ENCODE measurements at regions not wholly inside any gene's neighbourhood (a gene's known extent, or its start where the extent isn't known, plus 50 kb on each side); places are given as distances from the start of the nearest gene placed in this dataset.

- DNase-seq (ENCODE audit: low spot score) = no peak
Observed at GRCh38 chr2:59583173-59583765, 970.2 kb downstream of the BCL11A start.

- no peak for DNase-seq (ENCODE audit: low spot score)
Observed at GRCh38 chr2:59578349-59578748, 975.1 kb downstream of the BCL11A start.

GRCh38 chr2:59575191-59575590 lies 978.3 kb downstream of the BCL11A start:
- no peak for DNase-seq (ENCODE audit: low spot score)

- DNase-seq (ENCODE audit: low spot score) = no peak
Observed at GRCh38 chr2:59572227-59572626, 981.2 kb downstream of the BCL11A start.

GRCh38 chr2:59570818-59571217 lies 982.6 kb downstream of the BCL11A start:
- no peak for DNase-seq (ENCODE audit: low spot score)

GRCh38 chr2:59569124-59569523 lies 984.3 kb downstream of the BCL11A start:
- no peak for DNase-seq (ENCODE audit: low spot score)

- DNase-seq (ENCODE audit: low spot score) = no peak
Observed at GRCh38 chr2:59568461-59568860, 985.0 kb downstream of the BCL11A start.

GRCh38 chr2:59567151-59567550 lies 986.3 kb downstream of the BCL11A start:
- DNase-seq (ENCODE audit: low spot score) = no peak

- DNase-seq (ENCODE audit: low spot score) = no peak
Observed at GRCh38 chr2:59566739-59567138, 986.7 kb downstream of the BCL11A start.

- DNase-seq (ENCODE audit: low spot score) = no peak
Observed at GRCh38 chr2:59561281-59561680, 992.2 kb downstream of the BCL11A start.

- no peak for DNase-seq (ENCODE audit: low spot score)
Observed at GRCh38 chr2:59560769-59561168, 992.7 kb downstream of the BCL11A start.

- no peak for DNase-seq (ENCODE audit: low spot score)
Observed at GRCh38 chr2:59540864-59541263, 1012.6 kb downstream of the BCL11A start.

GRCh38 chr2:59538398-59538911 lies 1015.0 kb downstream of the BCL11A start:
- no peak for DNase-seq (ENCODE audit: low spot score)

- DNase-seq (ENCODE audit: low spot score) = no peak
Observed at GRCh38 chr2:59532808-59533207, 1020.6 kb downstream of the BCL11A start.

- no peak for DNase-seq (ENCODE audit: low spot score)
Observed at GRCh38 chr2:59530258-59530657, 1023.2 kb downstream of the BCL11A start.

GRCh38 chr2:59529726-59530125 lies 1023.7 kb downstream of the BCL11A start:
- peak; percentile 41 for DNase-seq (ENCODE audit: low spot score)

GRCh38 chr2:59528525-59528924 lies 1024.9 kb downstream of the BCL11A start:
- DNase-seq (ENCODE audit: low spot score) = no peak

- DNase-seq (ENCODE audit: low spot score) = no peak
Observed at GRCh38 chr2:59502981-59503380, 1050.5 kb downstream of the BCL11A start.

GRCh38 chr2:59490994-59491393 lies 1062.5 kb downstream of the BCL11A start:
- no peak for DNase-seq (ENCODE audit: low spot score)

- no peak for DNase-seq (ENCODE audit: low spot score)
Observed at GRCh38 chr2:59490192-59490591, 1063.3 kb downstream of the BCL11A start.

- no peak for DNase-seq (ENCODE audit: low spot score)
Observed at GRCh38 chr2:59484673-59485072, 1068.8 kb downstream of the BCL11A start.

- no peak for DNase-seq (ENCODE audit: low spot score)
Observed at GRCh38 chr2:59463426-59463825, 1090.0 kb downstream of the BCL11A start.

GRCh38 chr2:59462422-59463197 lies 1090.8 kb downstream of the BCL11A start:
- DNase-seq (ENCODE audit: low spot score) = no peak
